ENCODE measurements at regions not wholly inside any gene's neighbourhood (a gene's known extent, or its start where the extent isn't known, plus 50 kb on each side); places are given as distances from the start of the nearest gene placed in this dataset.

- no peak for TF ChIP-seq ESRRG (CRISPR knock-in tag; IDR thresholded peaks at IDR 0.05)
- TF ChIP-seq ARNTL (CRISPR knock-in tag; IDR thresholded peaks at IDR 0.05; ENCODE audit: borderline replicate concordance, low read depth): no peak
- TF ChIP-seq CREB5 (CRISPR knock-in tag; IDR thresholded peaks at IDR 0.05; ENCODE audit: low read depth): no peak
- no peak for TF ChIP-seq ZFP3 (CRISPR knock-in tag; IDR thresholded peaks at IDR 0.05)
- no peak for TF ChIP-seq ISL1 (CRISPR knock-in tag; IDR thresholded peaks at IDR 0.05)
- TF ChIP-seq ZNF8 (CRISPR knock-in tag; IDR thresholded peaks at IDR 0.05): no peak
- TF ChIP-seq ZFP30 (CRISPR knock-in tag; IDR thresholded peaks at IDR 0.05): no peak
- TF ChIP-seq BACH2 (CRISPR knock-in tag; IDR thresholded peaks at IDR 0.05; ENCODE audit: borderline replicate concordance): no peak
Measured at GRCh38 chr12:12007713-12008231, 63.0 kb upstream of the BCL2L14 start.

All from SK-N-SH treated with all-trans-retinoic acid at 6 μM for 48 hours (cell line).